Keratinocyte (primary cell): ENCODE measurements at regions not wholly inside any gene's neighbourhood (a gene's known extent, or its start where the extent isn't known, plus 50 kb on each side); places are given as distances from the start of the nearest gene placed in this dataset.

Source experiments
- EZH2 ChIP-seq: IDR thresholded peaks from one replicate; pipeline ENCODE4 v1.6.1; 2012; ENCODE audit warnings: inconsistent platforms, mild to moderate bottlenecking, low read length, moderate library complexity
- TF ChIP-seq, protein P1 (sequence below), 3 experiments: IDR thresholded peaks in 1 of 3; conservative IDR thresholded peaks in 1 of 3; optimal IDR thresholded peaks in 1 of 3; 2 replicates in 2 of 3; 3 replicates in 1 of 3; pipeline versions ENCODE3 to v1.5.1; 2011; ENCODE audit warnings: low read length in 3 of 3, mild to moderate bottlenecking in 3 of 3, moderate library complexity in 2 of 3, control low read depth in 1 of 3, inconsistent platforms in 1 of 3; ENCODE audit not compliant: insufficient read depth in 2 of 3; ENCODE audit errors: extremely low read depth in 1 of 3

DNA sequence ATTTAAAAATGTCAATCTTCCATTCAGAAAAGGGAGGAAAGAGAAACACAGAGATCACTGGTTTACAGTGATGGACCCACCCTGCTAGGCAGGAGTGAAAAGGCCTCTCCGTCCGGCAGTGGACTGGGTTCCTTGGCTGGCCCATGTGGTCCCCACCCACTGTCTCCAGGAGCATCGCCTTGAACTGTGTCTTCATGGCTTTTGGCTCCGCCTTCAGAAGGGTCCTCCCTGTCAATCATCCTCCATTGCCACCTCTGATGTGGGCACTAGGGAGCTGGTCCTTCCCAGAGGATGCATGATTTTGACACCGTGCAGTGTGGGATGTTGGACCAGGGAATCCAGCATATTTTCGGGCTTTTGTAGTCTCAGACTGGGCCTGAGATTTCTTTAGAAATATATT is 58.2 kb upstream of the B3GAT1 start:
- TF ChIP-seq, protein P1, sequence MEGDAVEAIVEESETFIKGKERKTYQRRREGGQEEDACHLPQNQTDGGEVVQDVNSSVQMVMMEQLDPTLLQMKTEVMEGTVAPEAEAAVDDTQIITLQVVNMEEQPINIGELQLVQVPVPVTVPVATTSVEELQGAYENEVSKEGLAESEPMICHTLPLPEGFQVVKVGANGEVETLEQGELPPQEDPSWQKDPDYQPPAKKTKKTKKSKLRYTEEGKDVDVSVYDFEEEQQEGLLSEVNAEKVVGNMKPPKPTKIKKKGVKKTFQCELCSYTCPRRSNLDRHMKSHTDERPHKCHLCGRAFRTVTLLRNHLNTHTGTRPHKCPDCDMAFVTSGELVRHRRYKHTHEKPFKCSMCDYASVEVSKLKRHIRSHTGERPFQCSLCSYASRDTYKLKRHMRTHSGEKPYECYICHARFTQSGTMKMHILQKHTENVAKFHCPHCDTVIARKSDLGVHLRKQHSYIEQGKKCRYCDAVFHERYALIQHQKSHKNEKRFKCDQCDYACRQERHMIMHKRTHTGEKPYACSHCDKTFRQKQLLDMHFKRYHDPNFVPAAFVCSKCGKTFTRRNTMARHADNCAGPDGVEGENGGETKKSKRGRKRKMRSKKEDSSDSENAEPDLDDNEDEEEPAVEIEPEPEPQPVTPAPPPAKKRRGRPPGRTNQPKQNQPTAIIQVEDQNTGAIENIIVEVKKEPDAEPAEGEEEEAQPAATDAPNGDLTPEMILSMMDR (optimal IDR thresholded peaks at IDR 0.05 in 1 of 3, IDR thresholded peaks at IDR 0.05 in 1 of 3, conservative IDR thresholded peaks at IDR 0.05 in 1 of 3; ENCODE audit: extremely low read depth in 1 of 3, insufficient read depth in 2 of 3, low read length in 3 of 3) = no peak
- TF ChIP-seq EZH2 = no peak
